HepG2 (cell line): ENCODE measurements at regions not wholly inside any gene's neighbourhood (a gene's known extent, or its start where the extent isn't known, plus 50 kb on each side); places are given as distances from the start of the nearest gene placed in this dataset.

Experiments used
- CREB1 ChIP-seq, 2 experiments: fragments of 450-650 bp in 1 of 2; IDR thresholded peaks; 2 replicates each; pipeline ENCODE4 v1.6.1; 2016 to 2017; ENCODE audit warnings: control low read depth in 1 of 2, mild to moderate bottlenecking in 1 of 2, missing compliant biosample characterization in 1 of 2, missing genetic modification characterization in 1 of 2
- FOSL1 ChIP-seq: sonication (generic); formaldehyde crosslinking; IDR thresholded peaks from 2 replicates; pipeline ENCODE4 v1.9.0; 2021; ENCODE audit warnings: missing genetic modification reagents, borderline replicate concordance
- ISL2 ChIP-seq: sonication (generic); formaldehyde crosslinking; IDR thresholded peaks from 2 replicates; pipeline ENCODE4 v1.5.0; 2020; ENCODE audit warnings: missing genetic modification reagents
- NCOA1 ChIP-seq: sonication (generic); formaldehyde crosslinking; IDR thresholded peaks from 2 replicates; pipeline ENCODE4 v1.9.0; 2021; ENCODE audit warnings: missing genetic modification reagents
- NFIC ChIP-seq: IDR thresholded peaks from 2 replicates; pipeline ENCODE4 v1.6.1; 2012; ENCODE audit warnings: mild to moderate bottlenecking, low read length, inconsistent platforms
- NR2F2 ChIP-seq: IDR thresholded peaks from 2 replicates; pipeline ENCODE4 v1.6.1; 2012; ENCODE audit warnings: low read depth, inconsistent platforms, borderline replicate concordance
- POLR2A ChIP-seq, 2 experiments: IDR thresholded peaks; 2 replicates each; pipeline ENCODE4 v1.6.1; 2011; ENCODE audit warnings: low read depth in 2 of 2, low read length in 2 of 2, mild to moderate bottlenecking in 1 of 2, moderate library complexity in 1 of 2; ENCODE audit not compliant: insufficient read depth in 1 of 2
- RFX5 ChIP-seq: IDR thresholded peaks from 2 replicates; pipeline ENCODE4 v1.6.1; 2011; ENCODE audit warnings: low read depth, low read length, improper control_type of control experiment
- ZNF350 ChIP-seq: sonication (generic); formaldehyde crosslinking; IDR thresholded peaks from 2 replicates; pipeline ENCODE4 v1.4.0; 2020; ENCODE audit warnings: mild to moderate bottlenecking, low read depth, missing genetic modification reagents, borderline replicate concordance
- TF ChIP-seq, protein P1 (sequence below): sonication (generic); formaldehyde crosslinking; IDR thresholded peaks from one replicate; pipeline ENCODE4 v1.5.1; 2020; ENCODE audit warnings: mild to moderate bottlenecking, missing genetic modification reagents; ENCODE audit errors: not compliant biosample characterization
- TF ChIP-seq, protein P2 (sequence below): IDR thresholded peaks from 2 replicates; pipeline ENCODE4 v1.6.1; 2016; ENCODE audit warnings: low read depth, borderline replicate concordance
- TF ChIP-seq, protein P3 (sequence below): sonication (generic); formaldehyde crosslinking; IDR thresholded peaks from 2 replicates; pipeline ENCODE4 v1.5.0; 2020; ENCODE audit warnings: missing genetic modification reagents
- TF ChIP-seq, protein P4 (sequence below): sonication (generic); formaldehyde crosslinking; conservative IDR thresholded peaks from 2 replicates; pipeline ENCODE4 v1.5.0; 2020; ENCODE audit warnings: missing genetic modification reagents
- TF ChIP-seq, protein P5 (sequence below): sonication (generic); formaldehyde crosslinking; IDR thresholded peaks from 2 replicates; pipeline ENCODE4 v1.5.0; 2020; ENCODE audit warnings: mild to moderate bottlenecking, missing genetic modification reagents, moderate library complexity

DNA sequence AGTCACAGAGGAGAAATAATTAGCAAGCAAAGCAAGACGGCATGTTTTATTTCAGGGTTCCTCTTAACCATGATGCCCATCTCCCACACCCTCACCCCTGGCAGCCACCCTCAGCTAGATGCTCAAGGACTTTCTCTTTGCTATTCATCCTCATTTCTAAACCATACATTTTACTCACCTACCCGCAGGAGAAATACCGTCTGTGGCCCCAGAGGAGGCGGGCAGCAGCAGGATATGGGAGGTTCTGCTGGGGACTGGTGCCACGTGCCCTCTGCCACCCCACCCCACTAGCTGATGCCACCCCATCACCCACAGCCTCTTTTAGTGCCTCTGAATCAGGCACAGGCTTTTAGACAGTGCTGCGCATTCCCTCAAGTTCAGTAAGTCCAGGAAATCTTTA, 168.7 kb upstream of the ITGB1 start:
- TF ChIP-seq FOSL1 (CRISPR knock-in tag) = no peak
- no peak for TF ChIP-seq NCOA1 (CRISPR knock-in tag)
- TF ChIP-seq, protein P1, sequence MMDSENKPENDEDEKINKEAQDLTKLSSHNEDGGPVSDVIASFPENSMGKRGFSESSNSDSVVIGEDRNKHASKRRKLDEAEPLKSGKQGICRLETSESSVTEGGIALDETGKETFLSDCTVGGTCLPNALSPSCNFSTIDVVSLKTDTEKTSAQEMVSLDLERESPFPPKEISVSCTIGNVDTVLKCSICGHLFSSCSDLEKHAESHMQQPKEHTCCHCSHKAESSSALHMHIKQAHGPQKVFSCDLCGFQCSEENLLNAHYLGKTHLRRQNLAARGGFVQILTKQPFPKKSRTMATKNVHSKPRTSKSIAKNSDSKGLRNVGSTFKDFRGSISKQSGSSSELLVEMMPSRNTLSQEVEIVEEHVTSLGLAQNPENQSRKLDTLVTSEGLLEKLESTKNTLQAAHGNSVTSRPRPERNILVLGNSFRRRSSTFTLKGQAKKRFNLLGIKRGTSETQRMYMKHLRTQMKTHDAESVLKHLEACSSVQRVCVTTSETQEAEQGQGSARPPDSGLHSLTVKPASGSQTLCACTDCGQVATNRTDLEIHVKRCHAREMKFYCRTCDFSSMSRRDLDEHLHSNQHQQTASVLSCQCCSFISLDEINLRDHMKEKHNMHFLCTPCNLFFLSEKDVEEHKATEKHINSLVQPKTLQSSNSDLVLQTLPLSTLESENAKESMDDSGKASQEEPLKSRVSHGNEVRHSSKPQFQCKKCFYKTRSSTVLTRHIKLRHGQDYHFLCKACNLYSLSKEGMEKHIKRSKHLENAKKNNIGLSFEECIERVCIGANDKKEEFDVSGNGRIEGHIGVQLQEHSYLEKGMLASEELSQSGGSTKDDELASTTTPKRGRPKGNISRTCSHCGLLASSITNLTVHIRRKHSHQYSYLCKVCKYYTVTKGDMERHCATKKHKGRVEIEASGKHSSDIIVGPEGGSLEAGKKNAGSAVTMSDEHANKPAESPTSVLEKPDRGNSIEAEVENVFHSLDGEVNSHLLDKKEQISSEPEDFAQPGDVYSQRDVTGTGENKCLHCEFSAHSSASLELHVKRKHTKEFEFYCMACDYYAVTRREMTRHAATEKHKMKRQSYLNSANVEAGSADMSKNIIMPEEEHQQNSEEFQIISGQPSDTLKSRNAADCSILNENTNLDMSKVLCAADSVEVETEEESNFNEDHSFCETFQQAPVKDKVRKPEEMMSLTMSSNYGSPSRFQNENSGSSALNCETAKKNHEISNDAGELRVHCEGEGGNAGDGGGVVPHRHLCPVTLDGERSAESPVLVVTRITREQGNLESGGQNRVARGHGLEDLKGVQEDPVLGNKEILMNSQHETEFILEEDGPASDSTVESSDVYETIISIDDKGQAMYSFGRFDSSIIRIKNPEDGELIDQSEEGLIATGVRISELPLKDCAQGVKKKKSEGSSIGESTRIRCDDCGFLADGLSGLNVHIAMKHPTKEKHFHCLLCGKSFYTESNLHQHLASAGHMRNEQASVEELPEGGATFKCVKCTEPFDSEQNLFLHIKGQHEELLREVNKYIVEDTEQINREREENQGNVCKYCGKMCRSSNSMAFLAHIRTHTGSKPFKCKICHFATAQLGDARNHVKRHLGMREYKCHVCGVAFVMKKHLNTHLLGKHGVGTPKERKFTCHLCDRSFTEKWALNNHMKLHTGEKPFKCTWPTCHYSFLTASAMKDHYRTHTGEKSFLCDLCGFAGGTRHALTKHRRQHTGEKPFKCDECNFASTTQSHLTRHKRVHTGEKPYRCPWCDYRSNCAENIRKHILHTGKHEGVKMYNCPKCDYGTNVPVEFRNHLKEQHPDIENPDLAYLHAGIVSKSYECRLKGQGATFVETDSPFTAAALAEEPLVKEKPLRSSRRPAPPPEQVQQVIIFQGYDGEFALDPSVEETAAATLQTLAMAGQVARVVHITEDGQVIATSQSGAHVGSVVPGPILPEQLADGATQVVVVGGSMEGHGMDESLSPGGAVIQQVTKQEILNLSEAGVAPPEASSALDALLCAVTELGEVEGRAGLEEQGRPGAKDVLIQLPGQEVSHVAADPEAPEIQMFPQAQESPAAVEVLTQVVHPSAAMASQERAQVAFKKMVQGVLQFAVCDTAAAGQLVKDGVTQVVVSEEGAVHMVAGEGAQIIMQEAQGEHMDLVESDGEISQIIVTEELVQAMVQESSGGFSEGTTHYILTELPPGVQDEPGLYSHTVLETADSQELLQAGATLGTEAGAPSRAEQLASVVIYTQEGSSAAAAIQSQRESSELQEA = no peak
- TF ChIP-seq CREB1 (IDR thresholded peaks at IDR 0.05) = no peak
- no peak for TF ChIP-seq CREB1 (CRISPR knock-in tag; IDR thresholded peaks at IDR 0.05)
- TF ChIP-seq, protein P2, sequence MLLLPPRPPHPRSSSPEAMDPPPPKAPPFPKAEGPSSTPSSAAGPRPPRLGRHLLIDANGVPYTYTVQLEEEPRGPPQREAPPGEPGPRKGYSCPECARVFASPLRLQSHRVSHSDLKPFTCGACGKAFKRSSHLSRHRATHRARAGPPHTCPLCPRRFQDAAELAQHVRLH (CRISPR knock-in tag) = no peak
- TF ChIP-seq, protein P3, sequence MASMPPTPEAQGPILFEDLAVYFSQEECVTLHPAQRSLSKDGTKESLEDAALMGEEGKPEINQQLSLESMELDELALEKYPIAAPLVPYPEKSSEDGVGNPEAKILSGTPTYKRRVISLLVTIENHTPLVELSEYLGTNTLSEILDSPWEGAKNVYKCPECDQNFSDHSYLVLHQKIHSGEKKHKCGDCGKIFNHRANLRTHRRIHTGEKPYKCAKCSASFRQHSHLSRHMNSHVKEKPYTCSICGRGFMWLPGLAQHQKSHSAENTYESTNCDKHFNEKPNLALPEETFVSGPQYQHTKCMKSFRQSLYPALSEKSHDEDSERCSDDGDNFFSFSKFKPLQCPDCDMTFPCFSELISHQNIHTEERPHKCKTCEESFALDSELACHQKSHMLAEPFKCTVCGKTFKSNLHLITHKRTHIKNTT = no peak
- TF ChIP-seq NFIC = no peak
- TF ChIP-seq POLR2A (IDR thresholded peaks at IDR 0.05; ENCODE audit: insufficient read depth in 1 of 2, low read depth in 2 of 2, low read length in 2 of 2) = no peak
- TF ChIP-seq, protein P4, sequence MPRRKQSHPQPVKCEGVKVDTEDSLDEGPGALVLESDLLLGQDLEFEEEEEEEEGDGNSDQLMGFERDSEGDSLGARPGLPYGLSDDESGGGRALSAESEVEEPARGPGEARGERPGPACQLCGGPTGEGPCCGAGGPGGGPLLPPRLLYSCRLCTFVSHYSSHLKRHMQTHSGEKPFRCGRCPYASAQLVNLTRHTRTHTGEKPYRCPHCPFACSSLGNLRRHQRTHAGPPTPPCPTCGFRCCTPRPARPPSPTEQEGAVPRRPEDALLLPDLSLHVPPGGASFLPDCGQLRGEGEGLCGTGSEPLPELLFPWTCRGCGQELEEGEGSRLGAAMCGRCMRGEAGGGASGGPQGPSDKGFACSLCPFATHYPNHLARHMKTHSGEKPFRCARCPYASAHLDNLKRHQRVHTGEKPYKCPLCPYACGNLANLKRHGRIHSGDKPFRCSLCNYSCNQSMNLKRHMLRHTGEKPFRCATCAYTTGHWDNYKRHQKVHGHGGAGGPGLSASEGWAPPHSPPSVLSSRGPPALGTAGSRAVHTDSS (CRISPR knock-in tag) = no peak
- no peak for TF ChIP-seq ZNF350 (CRISPR knock-in tag)
- TF ChIP-seq NR2F2 = no peak
- no peak for TF ChIP-seq RFX5
- TF ChIP-seq, protein P5, sequence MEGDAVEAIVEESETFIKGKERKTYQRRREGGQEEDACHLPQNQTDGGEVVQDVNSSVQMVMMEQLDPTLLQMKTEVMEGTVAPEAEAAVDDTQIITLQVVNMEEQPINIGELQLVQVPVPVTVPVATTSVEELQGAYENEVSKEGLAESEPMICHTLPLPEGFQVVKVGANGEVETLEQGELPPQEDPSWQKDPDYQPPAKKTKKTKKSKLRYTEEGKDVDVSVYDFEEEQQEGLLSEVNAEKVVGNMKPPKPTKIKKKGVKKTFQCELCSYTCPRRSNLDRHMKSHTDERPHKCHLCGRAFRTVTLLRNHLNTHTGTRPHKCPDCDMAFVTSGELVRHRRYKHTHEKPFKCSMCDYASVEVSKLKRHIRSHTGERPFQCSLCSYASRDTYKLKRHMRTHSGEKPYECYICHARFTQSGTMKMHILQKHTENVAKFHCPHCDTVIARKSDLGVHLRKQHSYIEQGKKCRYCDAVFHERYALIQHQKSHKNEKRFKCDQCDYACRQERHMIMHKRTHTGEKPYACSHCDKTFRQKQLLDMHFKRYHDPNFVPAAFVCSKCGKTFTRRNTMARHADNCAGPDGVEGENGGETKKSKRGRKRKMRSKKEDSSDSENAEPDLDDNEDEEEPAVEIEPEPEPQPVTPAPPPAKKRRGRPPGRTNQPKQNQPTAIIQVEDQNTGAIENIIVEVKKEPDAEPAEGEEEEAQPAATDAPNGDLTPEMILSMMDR (CRISPR knock-in tag) = no peak
- TF ChIP-seq ISL2 (CRISPR knock-in tag) = no peak
